Uterus (tissue), 2 donors: ENCODE measurements at regions not wholly inside any gene's neighbourhood (a gene's known extent, or its start where the extent isn't known, plus 50 kb on each side); places are given as distances from the start of the nearest gene placed in this dataset.

Experiments used
- CTCF ChIP-seq, 4 experiments: fragments of 200-600 bp in 2 of 4; fragments of 450-650 bp in 2 of 4; sonication (generic) in 2 of 4; IDR thresholded peaks; one replicate each; pipeline ENCODE4 v1.5.1; 2016 to 2019; ENCODE audit warnings: antibody characterized with exemption in 4 of 4, mild to moderate bottlenecking in 2 of 4, moderate library complexity in 1 of 4
- POLR2A ChIP-seq, 2 donors: fragments of 450-650 bp; IDR thresholded peaks; one replicate each; pipeline ENCODE4 v1.6.1; 2016; ENCODE audit warnings: antibody characterized with exemption in 2 of 2, mild to moderate bottlenecking in 1 of 2, moderate library complexity in 1 of 2

GRCh38 chr3:163655021-163655420 lies 1423.3 kb downstream of the SI start:
- TF ChIP-seq CTCF (IDR thresholded peaks at IDR 0.05) (no peak), POLR2A (IDR thresholded peaks at IDR 0.05) (no peak)
